ENCODE measurements at regions not wholly inside any gene's neighbourhood (a gene's known extent, or its start where the extent isn't known, plus 50 kb on each side); places are given as distances from the start of the nearest gene placed in this dataset.
"Not testable (repeated sequence)": the region's sequence is repeated elsewhere in the genome, so short reads cannot be mapped to it uniquely, and the experiment has no call there.

DNA sequence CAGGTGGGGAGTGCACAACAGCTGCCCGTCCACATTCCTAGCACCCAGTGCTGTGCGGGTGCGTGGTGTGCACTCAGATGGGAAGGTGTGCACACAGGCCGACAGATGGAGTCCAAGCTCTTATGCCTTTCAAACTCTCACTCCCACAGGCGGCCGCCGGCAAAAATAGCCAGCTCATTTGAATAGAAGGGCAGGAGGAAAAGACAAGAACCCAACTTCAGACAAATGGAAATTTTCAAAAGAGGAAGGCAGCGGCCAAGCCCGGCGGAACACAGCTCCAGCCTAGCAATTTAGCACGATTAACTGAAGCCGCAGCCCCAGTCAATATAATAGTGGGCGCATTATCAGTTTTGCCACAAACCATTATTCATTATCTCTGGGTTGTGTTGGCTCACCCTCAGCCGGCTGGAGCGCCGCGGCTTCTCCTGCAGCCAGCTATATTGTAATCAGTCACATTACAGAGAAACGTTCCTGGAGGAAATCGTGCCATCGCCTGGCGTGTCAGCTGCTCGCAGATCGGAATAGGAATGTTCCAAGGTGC, 103.9 kb upstream of the SEC14L1 start:
- no peak overlapping the region for H3K4me3 ChIP-seq (ENCODE audit: low read length)
- TF ChIP-seq, protein P1, sequence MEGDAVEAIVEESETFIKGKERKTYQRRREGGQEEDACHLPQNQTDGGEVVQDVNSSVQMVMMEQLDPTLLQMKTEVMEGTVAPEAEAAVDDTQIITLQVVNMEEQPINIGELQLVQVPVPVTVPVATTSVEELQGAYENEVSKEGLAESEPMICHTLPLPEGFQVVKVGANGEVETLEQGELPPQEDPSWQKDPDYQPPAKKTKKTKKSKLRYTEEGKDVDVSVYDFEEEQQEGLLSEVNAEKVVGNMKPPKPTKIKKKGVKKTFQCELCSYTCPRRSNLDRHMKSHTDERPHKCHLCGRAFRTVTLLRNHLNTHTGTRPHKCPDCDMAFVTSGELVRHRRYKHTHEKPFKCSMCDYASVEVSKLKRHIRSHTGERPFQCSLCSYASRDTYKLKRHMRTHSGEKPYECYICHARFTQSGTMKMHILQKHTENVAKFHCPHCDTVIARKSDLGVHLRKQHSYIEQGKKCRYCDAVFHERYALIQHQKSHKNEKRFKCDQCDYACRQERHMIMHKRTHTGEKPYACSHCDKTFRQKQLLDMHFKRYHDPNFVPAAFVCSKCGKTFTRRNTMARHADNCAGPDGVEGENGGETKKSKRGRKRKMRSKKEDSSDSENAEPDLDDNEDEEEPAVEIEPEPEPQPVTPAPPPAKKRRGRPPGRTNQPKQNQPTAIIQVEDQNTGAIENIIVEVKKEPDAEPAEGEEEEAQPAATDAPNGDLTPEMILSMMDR (conservative IDR thresholded peaks at IDR 0.05; ENCODE audit: low read length), result no peak
- no peak for DNase-seq (ENCODE audit: low read depth)

DNA sequence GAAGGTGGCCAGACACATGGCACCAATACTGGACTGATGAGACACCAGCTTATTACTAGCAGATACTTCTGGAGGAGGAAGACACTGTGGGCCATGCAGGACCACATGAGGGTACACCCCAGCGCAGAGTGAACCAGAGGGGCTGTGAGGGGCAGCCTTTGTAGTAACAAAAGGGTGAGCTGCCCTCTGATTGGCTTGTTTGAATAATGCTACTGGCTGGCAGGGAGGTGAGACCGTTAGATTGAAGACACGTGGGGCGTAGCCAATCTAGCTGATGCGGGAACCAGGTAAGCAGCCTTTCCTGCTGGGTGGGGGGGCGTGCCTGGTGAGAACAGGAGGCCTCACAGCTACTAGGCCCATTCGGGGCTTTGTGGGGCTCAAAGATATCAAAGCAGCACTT, 102.8 kb upstream of the SEC14L1 start:
- TF ChIP-seq, protein P1 (conservative IDR thresholded peaks at IDR 0.05; ENCODE audit: low read length), result no peak
- no peak for DNase-seq (ENCODE audit: low read depth)
- H3K4me3 ChIP-seq (ENCODE audit: low read length), result no peak overlapping the region

DNA sequence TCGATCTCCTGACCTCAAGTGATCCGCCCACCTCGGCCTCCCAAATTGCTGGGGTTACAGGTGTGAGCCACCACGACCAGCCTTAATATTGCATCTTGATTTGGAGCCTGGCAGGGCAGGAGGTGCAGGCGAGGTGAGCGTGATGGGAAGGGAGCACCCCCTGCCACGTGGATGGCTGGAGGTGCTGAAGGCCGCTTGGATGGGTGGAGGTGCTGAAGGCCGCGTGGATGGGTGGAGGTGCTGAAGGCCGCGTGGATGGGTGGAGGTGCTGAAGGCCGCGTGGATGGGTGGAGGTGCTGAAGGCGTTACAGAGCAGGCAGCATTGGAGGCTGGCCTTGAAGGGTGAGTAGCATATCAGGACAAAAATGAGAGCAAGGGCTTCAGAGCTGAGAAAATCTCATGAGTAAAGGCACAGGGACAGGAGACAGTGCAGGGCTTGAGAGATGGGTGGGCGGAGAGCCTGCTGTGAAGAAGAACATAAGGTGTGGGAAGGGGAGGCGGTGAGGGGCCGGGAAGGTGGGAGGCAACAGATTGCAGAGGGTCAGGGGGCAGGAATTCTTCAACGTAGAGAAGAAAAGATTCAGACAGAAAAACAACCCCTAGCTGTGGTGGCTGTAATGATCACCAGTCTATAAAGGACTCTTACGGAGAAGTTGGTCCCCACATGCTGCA, 101.7 kb upstream of the SEC14L1 start:
- no peak overlapping the region for H3K4me3 ChIP-seq (ENCODE audit: low read length)
- TF ChIP-seq, protein P1 (conservative IDR thresholded peaks at IDR 0.05; ENCODE audit: low read length), result no peak
- no peak for DNase-seq (ENCODE audit: low read depth)

DNA sequence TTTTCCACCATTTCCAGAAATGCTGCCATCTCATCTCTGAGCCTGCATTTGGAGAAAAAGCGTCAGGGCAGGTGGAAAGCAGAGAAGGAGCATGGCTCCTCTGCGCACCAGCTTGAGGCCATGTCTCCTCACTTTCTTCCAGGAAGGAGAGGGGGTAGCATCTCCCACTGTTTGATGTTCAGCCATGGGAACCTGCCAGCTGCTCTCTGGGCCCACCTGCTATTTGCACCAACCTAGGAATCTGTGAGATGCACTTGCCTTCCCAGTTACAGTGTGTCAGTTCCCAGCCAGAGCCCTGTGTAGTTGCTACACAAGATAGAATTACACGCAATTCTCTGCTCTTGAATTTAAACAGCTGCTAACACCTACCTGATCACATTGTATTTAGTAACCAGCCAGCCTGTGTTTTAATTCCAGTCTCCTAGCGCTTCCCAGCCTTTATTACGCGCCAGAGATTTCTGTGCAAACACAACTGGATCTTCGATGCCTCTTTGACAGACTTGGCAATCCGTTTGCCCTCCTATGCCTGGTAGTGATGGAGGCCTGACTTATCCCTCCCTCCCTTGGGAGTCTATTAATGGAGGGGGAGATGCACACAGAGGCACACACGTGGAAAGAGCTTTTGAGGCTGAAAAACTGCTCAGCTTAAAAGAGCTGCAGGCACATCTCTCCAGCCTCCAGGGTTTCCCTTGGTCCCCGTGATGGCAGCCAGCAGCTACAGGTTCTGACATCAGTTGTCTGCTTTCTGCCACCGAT, 98.1 kb upstream of the SEC14L1 start:
- TF ChIP-seq, protein P1 (conservative IDR thresholded peaks at IDR 0.05; ENCODE audit: low read length), result no peak
- no peak for DNase-seq (ENCODE audit: low read depth)
- no peak overlapping the region for H3K4me3 ChIP-seq (ENCODE audit: low read length)

DNA sequence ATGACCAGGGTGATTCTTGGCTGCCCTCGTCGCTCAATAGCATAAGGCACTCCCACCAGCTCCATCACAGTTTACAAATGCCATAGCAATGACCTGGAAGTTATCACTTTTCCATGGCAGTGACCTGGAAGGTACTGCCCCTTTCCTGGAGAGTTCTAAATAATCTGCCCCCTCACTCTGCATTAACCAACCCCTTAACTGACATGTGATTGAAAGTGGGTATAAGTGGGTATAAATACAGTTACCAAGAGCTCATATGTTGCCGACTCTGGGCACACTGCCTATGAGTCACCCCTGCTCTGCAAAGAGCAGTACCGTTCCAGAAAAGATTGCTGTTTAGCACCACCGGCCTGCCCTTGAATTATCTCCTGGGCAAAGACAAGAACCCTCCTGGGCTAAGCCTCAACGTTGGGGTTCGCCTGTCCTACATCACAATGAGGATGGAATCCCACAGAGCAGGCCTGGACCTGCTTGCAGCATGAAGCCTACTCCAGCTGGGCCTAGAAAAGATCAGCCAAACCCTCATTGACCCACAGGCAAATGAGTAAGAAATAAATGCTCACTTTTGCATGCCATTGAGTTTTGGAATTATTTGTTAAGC, 95.2 kb upstream of the SEC14L1 start:
- TF ChIP-seq, protein P1 (conservative IDR thresholded peaks at IDR 0.05; ENCODE audit: low read length), result no peak

DNA sequence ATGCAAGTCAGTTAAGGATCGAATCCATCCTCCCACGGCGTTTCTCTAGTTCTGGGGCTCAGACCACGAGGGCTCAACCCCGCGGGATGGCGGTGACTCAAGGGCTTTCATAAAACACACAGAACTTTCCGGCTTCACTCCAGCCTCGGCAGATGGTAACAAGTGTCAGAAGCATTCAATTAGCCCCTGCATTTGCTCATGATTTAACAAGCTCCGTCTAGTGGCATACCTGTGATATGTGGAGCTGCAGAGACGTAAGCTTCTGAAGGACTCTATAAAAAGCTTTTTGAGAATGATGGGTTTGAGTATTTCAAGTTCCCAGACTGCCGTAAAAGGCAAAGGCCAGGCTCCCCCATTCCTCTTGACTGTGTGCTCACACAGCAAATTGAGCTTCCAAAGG, 91.3 kb upstream of the SEC14L1 start:
- TF ChIP-seq, protein P1 (conservative IDR thresholded peaks at IDR 0.05; ENCODE audit: low read length), result no peak; the same call in 1 of the 2 replicates

More for the DNA sequence above, 95.2 kb upstream of the SEC14L1 start:
- peak; percentile 46 for DNase-seq (ENCODE audit: low read depth)
- no peak overlapping the region for H3K4me3 ChIP-seq (ENCODE audit: low read length)

DNA sequence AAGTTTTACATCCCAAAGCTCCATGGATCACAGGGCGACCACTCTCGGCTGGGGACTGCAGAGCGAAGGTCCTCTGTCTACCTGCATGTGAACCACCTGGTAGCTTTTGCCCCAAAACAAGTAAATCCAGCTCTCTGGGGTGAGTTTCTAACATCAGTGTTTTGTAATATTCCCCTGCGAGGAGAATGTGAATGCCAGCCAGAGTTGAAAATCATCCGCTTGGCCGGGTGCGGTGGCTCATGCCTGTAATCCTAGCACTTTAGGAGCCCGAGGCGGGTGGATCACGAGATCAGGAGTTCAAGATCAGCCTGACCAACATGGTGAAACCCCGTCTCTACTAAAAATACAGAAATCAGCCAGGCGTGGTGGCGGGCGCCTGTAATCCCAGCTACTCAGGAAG, 89.9 kb upstream of the SEC14L1 start:
- H3K4me3 ChIP-seq (ENCODE audit: low read length); DNase-seq (ENCODE audit: low read depth): not testable (repeated sequence)

More for the DNA sequence above, 91.3 kb upstream of the SEC14L1 start:
- DNase-seq (ENCODE audit: low read depth), result no peak
- H3K4me3 ChIP-seq (ENCODE audit: low read length), result no peak overlapping the region

Data from AG10803 (cell line).